Left colon (tissue), 2 donors: ENCODE measurements at regions not wholly inside any gene's neighbourhood (a gene's known extent, or its start where the extent isn't known, plus 50 kb on each side); places are given as distances from the start of the nearest gene placed in this dataset.
"Not testable (repeated sequence)": the region's sequence is repeated elsewhere in the genome, so short reads cannot be mapped to it uniquely, and the experiment has no call there.

Experiments
- ATAC-seq: fragments of 200-7000 bp; cut with Tn5 transposase; one replicate; pipeline ENCODE4 v1.9.1; 2020; ENCODE audit warnings: mild to moderate bottlenecking, moderate library complexity
- DNase-seq, 2 donors: peaks; one replicate each; pipeline ENCODE4 v3.0.0-alpha.2; 2020
- intact Hi-C, 2 donors: fragments of 100-400 bp; cut with DNase I in 1 of 2; cut with micrococcal nuclease in 1 of 2; formaldehyde crosslinking; loops; one replicate each; pipeline versions ENCODE4 v1.11.2 to v1.14.0; 2022; cut with DNase I, micrococcal nuclease
- donor health status: DM: no; HTN: no; CAD: no.
- donor health status: DM: yes; HTN: yes; CAD: no.

DNA sequence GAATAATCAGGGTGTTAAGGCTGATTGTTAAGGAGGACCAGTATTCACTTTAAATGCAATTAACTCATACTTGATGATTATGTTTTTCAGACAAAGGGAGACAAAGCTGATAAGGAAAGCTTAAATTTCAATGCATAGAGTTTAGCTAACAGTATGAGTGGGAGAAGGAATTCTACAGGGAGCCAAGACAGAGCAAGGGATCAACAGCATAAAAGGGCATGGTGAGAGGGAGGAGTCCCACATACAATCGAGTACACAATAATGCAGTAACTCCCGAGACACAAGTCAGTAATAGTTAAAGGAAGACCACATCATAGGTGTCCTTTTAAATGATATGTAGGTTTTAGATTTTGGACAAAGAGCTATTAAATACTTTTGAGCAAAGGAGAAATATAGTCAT, 191.7 kb upstream of the PTPRD start:
- ATAC-seq (no peak), DNase-seq (no peak)
- intact Hi-C loops, result no loop called here

DNA sequence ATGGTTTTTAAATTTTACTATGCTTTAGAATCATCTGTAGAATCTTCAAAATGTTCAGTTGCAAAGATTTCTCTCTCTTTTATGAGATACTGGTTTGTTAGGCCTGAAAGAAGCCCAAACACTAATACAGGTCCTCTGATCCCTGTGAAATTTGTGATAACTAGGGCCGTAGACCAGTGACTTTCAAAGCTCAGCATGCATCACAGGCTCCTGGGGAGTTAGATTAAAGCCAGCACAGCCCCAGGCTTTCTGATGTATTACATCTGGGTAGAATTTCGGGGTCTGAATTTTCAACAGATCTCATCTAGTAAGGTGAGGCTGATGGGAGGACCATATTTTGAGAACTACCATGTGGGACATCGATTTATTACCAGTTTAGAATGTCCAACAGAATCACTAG, 194.1 kb upstream of the PTPRD start:
- ATAC-seq (no peak), DNase-seq (no peak)
- intact Hi-C loops, result no loop called here

DNA sequence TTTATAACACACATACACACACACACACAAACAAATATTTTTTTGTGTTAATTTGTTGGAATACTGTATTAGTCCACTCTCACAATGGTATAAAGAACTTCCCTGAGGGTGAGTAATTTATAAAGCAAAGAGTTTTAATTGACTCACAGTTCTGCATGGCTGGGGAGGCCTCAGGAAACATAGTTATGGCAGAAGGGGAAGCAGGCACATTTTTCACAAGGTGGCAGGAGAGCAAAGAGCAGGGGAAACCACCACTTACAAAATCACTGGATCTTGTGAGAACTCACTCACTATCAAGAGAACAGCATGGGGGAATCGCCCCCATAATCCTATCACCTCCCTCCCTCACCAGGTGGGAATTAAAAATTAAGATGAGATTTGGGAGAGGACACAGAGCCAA, 205.4 kb upstream of the PTPRD start:
- intact Hi-C loops, result no loop called here
- DNase-seq (no peak), ATAC-seq (no peak)

DNA sequence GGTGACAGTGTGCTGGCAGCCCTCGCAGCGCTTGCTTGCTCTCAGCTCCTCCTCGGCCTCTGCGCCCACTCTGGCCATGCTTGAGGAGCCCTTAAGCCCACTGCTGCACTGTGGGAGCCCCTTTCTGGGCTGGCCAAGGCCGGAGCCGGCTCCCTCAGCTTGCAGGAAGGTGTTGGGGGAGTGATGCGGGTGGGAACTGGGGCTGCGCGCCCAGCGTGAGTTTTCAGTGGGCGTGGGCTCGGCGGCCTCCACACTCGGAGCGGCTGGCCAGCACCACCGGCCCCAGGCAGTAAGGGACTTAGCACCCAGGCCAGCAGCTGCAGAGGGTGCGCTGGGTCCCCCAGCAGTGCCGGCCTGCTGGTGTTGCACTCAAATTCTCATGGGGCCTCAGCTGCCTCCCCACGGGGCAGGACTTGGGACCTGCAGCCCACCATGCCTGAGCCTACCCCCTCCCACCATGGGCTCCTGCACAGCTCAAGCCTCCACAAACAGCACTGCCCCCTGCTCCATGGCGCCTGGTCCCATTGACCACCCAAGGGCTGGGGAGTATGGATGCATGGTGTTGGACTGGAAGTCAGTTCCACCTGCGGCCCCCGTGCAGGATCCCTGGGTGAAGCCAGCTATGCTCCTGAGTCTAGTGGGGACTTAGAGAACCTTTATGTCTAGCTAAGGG, 223.1 kb upstream of the PTPRD start:
- DNase-seq (no peak), ATAC-seq (no peak)
- intact Hi-C loops, result no loop called here

DNA sequence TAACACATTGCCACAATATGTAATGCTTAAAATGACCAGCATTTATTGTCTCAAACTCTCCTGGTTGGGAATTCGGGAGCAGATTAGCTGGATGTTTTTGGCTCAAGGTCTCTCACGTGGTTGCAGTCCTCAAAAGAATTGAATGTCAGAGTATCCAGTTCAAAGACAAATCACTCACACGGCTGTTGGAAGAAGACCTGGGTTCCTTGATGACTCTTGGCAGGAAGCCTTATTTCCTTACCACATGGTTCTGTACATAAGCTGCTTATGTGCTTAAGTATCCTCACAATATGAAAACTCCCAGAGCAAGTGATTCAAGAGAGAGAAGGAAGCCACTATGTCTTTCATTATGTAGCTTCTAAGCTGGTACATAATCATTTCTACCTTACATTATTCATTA, 230.3 kb upstream of the PTPRD start:
- intact Hi-C loops, result no loop called here
- DNase-seq (no peak), ATAC-seq (no peak)

DNA sequence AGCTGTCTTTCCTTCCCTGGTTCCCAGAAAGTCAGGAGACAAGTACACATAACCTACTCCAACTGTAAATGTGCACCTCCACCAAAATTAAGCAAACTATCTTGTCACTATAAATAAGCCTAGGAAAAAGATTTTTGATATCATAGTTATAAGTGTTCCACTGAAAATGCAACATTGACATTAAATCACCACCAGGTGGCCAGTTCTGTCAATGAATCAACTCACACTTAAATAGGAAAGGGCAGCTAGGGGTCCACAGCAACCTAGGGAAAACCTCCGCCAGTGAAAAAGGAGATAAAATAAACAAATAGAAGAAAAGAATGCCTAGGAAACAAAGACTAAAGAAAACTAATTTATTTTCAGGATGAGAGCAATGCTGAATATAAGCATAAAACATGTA, 243.0 kb upstream of the PTPRD start:
- no peak for DNase-seq
- ATAC-seq, result no peak
- intact Hi-C loops, result no loop called here

DNA sequence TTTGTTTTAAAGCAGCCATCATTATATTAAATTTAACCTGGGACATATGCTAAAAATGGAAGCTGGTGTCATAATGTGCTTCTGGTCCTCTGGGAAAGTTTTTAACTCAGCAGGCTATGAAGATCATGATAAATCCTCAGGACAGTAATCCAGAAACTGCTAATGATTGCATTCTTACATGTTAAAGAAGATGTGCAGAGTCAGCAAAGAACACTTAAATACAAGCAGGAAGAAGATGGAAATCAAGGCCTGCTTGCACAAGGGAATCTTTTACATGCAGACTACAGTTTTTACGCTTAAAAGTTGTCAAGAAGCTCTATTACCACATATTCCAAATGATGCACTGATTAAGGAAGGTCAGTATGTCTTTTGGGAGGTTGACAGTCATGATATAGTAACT, 246.0 kb upstream of the PTPRD start:
- intact Hi-C loops, result no loop called here
- no peak for ATAC-seq
- DNase-seq, result no peak

DNA sequence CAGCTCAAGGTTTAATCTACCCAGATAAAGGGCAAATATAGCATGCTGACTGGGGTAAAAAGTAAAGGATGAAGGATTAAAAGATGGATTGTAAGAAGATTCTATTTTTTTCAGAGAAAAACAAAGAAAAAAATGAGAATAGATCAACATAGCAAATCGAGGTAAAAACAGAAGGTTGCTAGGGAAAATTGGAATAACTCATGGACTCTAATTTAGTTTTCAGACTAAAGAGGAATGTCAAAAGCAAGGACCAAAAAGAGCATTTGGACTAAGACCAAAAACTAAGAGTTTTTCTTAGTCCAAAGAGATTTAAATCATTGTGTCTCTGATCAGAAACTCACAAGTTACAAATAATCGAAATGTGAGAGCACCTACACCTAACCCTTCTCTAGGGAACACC, 250.7 kb upstream of the PTPRD start:
- intact Hi-C loops, result no loop called here
- ATAC-seq (no peak), DNase-seq (no peak)

DNA sequence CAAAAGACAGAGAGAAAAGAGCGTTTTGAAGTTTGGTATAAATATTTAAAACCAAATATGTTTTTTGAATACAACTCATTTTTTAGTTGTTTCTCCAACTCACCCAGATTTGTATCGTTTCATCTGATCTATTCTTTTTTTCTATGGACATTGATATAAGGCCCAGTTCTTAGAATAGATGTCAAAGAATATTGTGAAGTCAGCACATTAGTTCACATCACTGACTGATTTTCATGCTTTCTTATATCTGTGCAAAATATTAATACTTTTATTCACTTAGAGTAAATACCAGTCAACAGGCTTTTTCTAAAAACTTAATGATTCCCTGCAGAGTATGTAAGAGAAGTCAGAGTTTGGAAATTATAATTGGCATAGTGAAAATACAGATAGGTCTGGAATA, 254.4 kb upstream of the PTPRD start:
- intact Hi-C loops, result no loop called here
- no peak for DNase-seq
- ATAC-seq, result no peak

DNA sequence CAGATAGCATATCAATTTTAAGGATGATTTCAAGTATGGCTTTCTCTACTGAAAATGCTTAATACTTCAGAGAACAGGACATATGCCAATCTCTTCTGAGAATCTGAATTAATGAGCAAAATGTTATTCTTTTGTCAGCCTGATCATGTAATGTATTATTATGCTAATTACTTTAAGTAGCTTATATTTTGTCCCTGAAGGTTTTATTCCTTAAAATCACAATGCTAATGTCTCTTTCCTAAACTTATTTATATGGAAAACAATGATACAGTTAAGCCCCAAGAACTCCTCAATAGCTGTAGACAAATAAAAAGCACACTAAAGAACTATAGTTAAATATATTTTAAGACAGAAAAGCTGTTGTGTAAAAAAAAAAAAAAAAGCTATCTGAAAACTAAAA, 256.9 kb upstream of the PTPRD start:
- ATAC-seq (no peak), DNase-seq (no peak)
- intact Hi-C loops, result no loop called here

DNA sequence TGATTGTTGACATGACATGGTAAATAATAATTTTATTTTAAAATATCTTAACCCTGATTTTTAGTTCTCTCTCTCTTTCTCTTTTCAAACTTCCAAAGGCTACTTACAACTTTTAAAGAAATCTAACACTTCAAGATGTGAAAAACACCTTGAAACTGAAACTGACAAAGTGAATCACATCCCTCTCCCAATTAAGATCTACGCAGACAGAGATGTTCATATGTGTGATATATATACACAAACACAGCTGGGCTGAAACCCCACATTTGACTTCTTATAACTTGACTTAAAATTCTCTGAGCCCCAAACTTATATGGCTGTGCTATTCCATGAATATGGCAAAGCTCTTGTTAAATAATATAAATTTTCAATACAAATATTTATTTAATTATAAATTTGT, 261.2 kb upstream of the PTPRD start:
- DNase-seq, result no peak
- intact Hi-C loops, result no loop called here
- no peak for ATAC-seq

DNA sequence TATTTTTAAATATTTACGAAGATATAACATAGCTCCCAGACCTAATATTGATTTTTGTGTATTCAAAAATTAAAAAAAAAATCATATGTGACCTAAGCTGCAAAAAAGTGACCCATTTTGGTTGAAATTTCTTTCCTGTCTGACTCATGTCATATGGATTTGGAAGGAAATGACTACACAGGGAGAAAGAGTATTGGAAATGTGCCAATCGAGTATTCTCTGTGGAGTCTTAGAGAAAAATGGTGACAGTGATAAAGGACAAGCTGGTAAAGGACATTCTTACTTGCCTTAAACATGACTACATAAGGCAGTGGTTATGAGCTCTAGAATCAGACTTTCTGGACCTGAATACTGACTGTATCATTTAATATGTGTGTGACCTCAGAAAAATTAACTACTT, 262.9 kb upstream of the PTPRD start:
- ATAC-seq (no peak), DNase-seq (no peak)
- intact Hi-C loops, result no loop called here

DNA sequence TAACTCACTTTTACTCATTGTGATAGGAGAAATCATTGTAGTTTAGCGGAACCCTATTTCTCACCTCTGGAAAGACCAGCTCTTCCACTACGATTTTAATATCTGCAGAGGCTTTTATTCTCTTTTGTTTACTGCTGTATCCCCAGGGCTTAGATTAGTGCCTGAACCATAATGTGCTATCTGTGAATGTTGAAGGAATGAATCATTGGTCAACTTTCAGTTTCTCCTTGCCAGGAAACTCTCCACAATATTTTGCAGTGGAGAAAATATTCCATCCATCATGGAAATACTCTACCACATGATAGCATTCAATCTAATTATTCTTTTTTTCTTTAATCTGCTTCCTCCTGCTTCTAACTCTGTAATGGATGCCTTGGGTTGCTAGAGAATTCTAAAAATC, 263.5 kb upstream of the PTPRD start:
- intact Hi-C loops, result no loop called here
- no peak for ATAC-seq
- no peak for DNase-seq

DNA sequence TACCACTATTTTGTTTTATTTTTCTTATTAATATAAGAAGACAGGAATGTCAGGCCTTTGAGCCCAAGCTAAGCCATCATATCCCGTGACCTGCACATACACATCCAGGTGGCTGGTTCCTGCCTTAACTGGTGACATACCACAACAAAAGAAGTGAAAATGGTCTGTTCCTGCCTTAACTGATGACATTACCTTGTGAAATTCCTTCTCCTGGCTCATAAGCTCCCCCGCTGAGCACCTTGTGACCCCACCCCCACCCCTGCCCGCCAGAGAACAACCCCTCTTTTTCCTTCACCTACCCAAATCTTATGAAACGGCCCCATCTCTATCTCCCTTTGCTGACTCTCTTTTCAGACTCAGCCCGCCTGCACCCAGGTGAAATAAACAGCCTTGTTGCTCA, 277.5 kb upstream of the PTPRD start:
- ATAC-seq, intact Hi-C loops, DNase-seq: not testable (repeated sequence)

DNA sequence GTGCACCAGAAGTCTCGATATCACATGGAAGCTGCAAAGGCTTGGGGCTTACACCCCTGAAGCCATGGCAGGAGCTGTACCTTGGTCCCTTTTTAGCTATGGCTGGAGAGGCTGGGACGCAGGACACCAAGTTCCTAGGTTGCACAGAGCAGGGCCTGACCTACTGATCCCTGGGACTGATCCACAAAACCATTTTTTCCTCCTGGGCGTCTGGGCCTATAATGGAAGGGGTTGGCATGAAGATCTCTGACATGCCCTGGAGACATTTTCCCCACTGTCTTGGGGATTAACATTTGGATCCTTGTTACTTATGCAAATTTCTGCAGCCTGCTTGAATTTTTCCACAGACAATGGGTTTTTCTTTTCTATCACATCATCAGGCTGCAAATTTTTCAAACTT, 286.7 kb upstream of the PTPRD start:
- ATAC-seq, result no peak
- DNase-seq, result no peak
- intact Hi-C loops, result no loop called here

DNA sequence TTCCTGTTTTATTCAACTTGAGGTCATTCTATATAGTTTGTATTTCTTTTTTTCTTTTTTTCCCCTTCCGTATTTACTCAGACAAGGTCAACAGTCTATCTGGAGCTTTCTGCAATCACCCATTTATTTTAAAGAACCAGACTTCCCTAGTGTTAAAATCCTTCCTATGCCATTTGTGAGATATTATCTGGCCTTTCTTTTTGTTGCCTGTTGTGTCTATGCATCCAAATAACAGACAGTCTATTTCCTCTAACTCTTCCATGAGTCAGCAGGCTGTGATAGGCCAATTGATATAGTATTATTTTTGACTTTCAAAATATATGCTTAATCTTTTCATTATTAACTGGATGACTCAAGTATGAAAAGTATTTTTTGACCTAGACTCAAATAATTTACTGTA, 291.2 kb upstream of the PTPRD start:
- DNase-seq (no peak), ATAC-seq (no peak)
- intact Hi-C loops, result no loop called here

DNA sequence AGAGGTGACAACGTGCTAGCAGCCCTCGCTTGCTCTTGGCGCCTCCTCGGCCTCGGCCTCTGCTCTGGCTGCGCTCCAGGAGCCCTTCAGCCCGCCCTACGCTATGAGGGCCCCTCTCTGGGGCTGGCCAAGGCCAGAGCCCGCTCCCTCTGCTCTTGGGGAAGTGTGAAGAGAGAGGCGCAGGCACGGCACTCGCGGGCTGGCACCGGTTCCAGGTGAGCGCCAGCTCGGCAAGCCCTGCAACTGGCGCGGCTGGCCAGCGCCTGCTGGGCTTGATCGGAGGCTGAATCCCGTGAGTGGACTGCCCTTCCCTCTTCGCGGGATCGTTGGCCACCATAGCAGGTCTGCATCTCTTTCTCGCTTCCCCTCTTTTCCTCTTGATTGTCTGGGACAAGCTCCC, 298.0 kb upstream of the PTPRD start:
- ATAC-seq (no peak), DNase-seq (no peak)
- intact Hi-C loops, result no loop called here

DNA sequence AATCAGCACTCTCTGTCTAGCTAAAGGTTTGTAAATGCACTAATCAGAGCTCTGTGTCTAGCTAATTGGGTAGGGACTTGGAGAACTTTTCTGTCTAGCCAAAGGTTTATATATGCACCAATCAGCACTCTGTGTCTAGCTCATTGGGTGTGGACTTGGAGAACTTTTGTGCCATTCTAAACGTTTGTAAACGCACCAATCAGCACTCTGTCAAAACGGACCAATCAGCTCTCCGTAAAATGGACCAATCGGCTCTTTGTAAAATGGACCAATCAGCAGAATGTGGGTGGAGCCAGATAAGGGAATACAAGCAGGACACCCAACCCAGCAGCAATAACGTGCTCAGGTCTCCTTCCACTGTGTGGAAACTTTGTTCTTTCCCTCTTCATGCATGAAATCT, 298.6 kb upstream of the PTPRD start:
- no peak for DNase-seq
- intact Hi-C loops, result no loop called here
- ATAC-seq, result no peak

DNA sequence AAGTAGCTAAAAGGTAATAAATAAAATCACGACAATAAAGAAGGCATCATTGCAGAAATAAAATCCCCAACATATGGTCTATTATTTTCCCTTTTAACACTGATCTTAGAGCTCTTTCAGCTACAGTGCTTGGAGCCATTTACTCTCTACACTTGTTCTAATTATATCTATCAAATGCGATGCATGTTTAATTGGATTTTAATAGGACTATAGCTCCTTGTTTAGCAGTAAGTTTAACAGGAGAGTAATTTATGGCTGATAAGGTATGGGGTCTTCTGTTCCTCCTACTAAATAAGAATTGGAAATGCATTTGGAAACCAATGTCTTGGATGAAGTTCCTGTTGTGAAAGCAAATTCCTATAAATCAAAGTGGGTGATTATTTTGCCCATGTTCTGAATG, 304.2 kb upstream of the PTPRD start:
- ATAC-seq (no peak), DNase-seq (no peak)
- intact Hi-C loops, result no loop called here

DNA sequence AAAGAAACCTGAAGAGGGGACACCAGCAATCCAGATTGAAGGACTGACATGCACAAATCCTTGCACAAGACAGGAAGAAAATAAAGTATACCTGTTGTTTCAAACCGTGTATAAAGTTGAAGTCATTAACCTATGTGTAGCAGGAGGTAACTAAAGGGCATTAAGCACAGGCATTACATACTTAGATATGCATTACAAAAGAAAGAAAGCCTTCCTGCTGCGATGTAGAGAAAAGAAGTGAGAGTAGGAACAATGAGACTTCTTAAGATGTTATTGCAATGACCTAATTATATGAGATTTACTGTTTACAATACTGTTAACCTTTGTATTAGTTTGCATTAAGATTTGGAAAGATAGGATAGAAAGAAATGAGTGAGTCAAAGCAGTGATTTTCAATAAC, 308.9 kb upstream of the PTPRD start:
- no peak for DNase-seq
- ATAC-seq, result no peak
- intact Hi-C loops, result no loop called here

DNA sequence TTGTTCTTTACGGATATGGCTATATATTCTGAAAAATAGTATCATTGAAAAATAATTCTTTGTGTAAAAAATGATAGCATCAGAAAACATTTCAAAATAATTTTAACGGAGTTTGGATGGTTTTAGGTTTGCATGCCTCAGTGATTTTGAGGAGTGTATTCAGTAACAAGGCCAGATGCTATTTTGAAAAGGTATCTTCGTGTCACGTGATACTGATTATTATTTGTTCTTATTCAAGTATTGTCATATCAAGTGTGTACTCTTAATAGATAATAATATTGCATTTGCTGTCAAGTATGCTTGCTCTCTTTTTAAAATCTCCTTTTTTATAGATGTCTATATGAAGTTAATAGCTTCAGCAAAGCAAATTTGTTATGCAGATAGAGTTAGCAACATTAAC, 313.1 kb upstream of the PTPRD start:
- DNase-seq (no peak), ATAC-seq (no peak)
- intact Hi-C loops, result no loop called here

DNA sequence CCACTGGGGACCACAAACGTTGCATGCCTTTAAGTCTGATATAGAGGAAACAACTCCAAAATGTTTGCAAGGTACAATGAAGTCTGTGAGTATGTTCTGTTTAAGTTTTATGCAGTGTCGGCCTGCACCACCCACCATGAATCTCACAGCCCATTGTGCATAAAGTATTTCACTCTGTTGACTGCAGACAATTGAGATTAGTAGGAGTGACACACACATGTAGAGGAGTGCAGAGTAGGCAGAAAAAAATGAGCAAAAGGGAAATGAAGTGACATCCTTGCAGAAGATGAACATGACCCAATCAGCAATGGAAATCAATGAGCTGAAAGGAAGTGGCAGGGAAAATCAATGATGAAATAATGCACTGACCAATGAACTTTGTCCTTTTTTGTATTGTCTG, 315.6 kb upstream of the PTPRD start:
- ATAC-seq (no peak), DNase-seq (no peak)

More for the DNA sequence above, 315.6 kb upstream of the PTPRD start:
- intact Hi-C loops, result no loop called here
